Neural progenitor cell (in vitro differentiated cells): ENCODE measurements at regions not wholly inside any gene's neighbourhood (a gene's known extent, or its start where the extent isn't known, plus 50 kb on each side); places are given as distances from the start of the nearest gene placed in this dataset.

Experiments used
- DNase-seq: peaks from one replicate; pipeline ENCODE4 v3.0.0-alpha.2; 2016; ENCODE audit warnings: low spot score
- H2AFZ ChIP-seq: fragments of 200-600 bp; sonication (generic); replicated peaks from 2 replicates; pipeline ENCODE4 v1.6.1; 2016; ENCODE audit warnings: antibody characterized with exemption
- H3F3A ChIP-seq: fragments of 200-600 bp; sonication (generic); 2 replicates; pipeline ENCODE4 v1.6.1; 2016; ENCODE audit warnings: antibody characterized with exemption, low read depth
- H3K27ac ChIP-seq: fragments of 200-600 bp; sonication (generic); 2 replicates; pipeline ENCODE4 v1.5.1; 2016; ENCODE audit warnings: mild to moderate bottlenecking
- H3K27me3 ChIP-seq: fragments of 200-600 bp; sonication (generic); 2 replicates; pipeline ENCODE4 v1.6.1; 2016; ENCODE audit warnings: mild to moderate bottlenecking, moderate library complexity
- H3K36me3 ChIP-seq: fragments of 200-600 bp; sonication (generic); 2 replicates; pipeline ENCODE4 v1.5.1; 2016
- H3K4me1 ChIP-seq: fragments of 200-600 bp; sonication (generic); 2 replicates; pipeline ENCODE4 v1.6.1; 2016; ENCODE audit warnings: mixed run types
- H3K4me2 ChIP-seq: fragments of 200-600 bp; sonication (generic); 2 replicates; pipeline ENCODE4 v1.6.1; 2016
- H3K4me3 ChIP-seq: fragments of 200-600 bp; sonication (generic); 2 replicates; pipeline ENCODE4 v1.5.1; 2016
- H3K79me2 ChIP-seq: fragments of 200-600 bp; sonication (generic); 2 replicates; pipeline ENCODE4 v1.6.1; 2016; ENCODE audit warnings: low read depth
- H3K9ac ChIP-seq: fragments of 200-600 bp; sonication (generic); 2 replicates; pipeline ENCODE4 v1.6.1; 2016
- H3K9me3 ChIP-seq: fragments of 200-600 bp; sonication (generic); 2 replicates; pipeline ENCODE4 v1.5.1; 2016; ENCODE audit warnings: low read depth
- H4K20me1 ChIP-seq: fragments of 200-600 bp; sonication (generic); 2 replicates; pipeline ENCODE4 v1.6.1; 2016; ENCODE audit warnings: low read depth
- H3K27ac Mint-ChIP-seq: 3 replicates; pipeline ENCODE4 v1.8.0; 2021; ENCODE audit warnings: mixed read lengths
- H3K27me3 Mint-ChIP-seq: 2 replicates; pipeline ENCODE4 v1.8.0; 2022; ENCODE audit warnings: low read depth, mild to moderate bottlenecking, inconsistent platforms, moderate library complexity, mixed read lengths; ENCODE audit not compliant: insufficient read depth
- H3K36me3 Mint-ChIP-seq: 3 replicates; pipeline ENCODE4 v1.8.0; 2021; ENCODE audit warnings: mixed read lengths
- H3K4me1 Mint-ChIP-seq: 3 replicates; pipeline ENCODE4 v1.8.0; 2021; ENCODE audit warnings: mixed read lengths
- H3K4me3 Mint-ChIP-seq: 3 replicates; pipeline ENCODE4 v1.8.0; 2021; ENCODE audit warnings: mild to moderate bottlenecking, moderate library complexity, mixed read lengths
- H3K9me3 Mint-ChIP-seq: 3 replicates; pipeline ENCODE4 v1.8.0; 2020; ENCODE audit warnings: mixed read lengths
- EZH2 ChIP-seq: fragments of 200-600 bp; sonication (generic); IDR thresholded peaks from 2 replicates; pipeline ENCODE4 v1.6.1; 2017; ENCODE audit warnings: antibody characterized with exemption, mild to moderate bottlenecking, moderate library complexity
- EZH2phosphoT487 ChIP-seq: fragments of 200-600 bp; sonication (generic); IDR thresholded peaks from 2 replicates; pipeline ENCODE4 v1.6.1; 2017; ENCODE audit warnings: antibody characterized with exemption
- TF ChIP-seq, protein P1 (sequence below): fragments of 200-600 bp; sonication (generic); IDR thresholded peaks from 2 replicates; pipeline ENCODE4 v1.5.1; 2017; ENCODE audit warnings: antibody characterized with exemption, mild to moderate bottlenecking

DNA sequence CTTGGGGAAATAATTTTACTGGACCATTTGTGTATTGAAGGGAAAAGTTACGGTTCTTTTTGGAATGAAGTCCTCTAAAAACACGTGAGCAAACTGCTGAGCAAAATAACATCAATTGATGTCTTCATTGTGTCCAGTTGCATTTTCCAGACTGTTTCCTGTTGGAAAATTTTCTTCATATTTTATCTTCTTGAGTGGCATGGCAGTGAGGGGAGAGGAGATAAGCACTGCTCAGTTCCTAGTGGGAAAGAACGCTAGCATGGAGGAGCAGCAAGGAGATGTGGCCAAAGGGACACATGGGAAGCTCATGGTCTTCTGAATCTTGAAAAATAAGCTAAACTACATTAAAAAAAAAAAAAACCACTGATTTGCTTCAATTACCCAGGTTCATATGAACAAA lies 776.0 kb downstream of the TFAP2A start:
- Histone ChIP-seq H4K20me1 (no peaks in the 10 kb centered on the region), H3K4me1 (no peaks in the 10 kb centered on the region)
- no peaks in the 10 kb centered on the region for H3K9me3 Mint-ChIP-seq

DNA sequence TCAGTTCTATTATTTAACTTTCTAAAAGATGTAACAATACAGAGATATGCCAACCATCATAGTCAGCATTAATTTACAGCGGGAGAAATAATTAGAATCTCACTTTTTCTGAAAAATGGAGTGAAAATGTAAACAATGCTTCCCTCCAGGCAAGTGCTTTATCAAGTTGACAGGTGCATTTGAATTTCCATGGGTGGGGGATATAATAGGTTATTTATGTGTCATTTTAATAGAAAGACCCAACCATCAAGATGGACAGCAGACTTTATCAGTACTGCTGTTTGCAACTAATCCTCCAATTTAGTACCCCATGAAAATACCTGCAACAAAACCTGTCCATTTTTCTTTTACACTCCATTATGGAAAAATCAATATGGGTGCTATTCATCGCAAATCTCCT lies 780.1 kb downstream of the TFAP2A start:
- no peaks in the 10 kb centered on the region for H3K36me3 Mint-ChIP-seq
- peaks cover 2% of the 10 kb centered on the region for H3K27me3 Mint-ChIP-seq
- DNase-seq = no peak
- no peak for TF ChIP-seq EZH2phosphoT487
- TF ChIP-seq, protein P1, sequence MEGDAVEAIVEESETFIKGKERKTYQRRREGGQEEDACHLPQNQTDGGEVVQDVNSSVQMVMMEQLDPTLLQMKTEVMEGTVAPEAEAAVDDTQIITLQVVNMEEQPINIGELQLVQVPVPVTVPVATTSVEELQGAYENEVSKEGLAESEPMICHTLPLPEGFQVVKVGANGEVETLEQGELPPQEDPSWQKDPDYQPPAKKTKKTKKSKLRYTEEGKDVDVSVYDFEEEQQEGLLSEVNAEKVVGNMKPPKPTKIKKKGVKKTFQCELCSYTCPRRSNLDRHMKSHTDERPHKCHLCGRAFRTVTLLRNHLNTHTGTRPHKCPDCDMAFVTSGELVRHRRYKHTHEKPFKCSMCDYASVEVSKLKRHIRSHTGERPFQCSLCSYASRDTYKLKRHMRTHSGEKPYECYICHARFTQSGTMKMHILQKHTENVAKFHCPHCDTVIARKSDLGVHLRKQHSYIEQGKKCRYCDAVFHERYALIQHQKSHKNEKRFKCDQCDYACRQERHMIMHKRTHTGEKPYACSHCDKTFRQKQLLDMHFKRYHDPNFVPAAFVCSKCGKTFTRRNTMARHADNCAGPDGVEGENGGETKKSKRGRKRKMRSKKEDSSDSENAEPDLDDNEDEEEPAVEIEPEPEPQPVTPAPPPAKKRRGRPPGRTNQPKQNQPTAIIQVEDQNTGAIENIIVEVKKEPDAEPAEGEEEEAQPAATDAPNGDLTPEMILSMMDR = no peak
- TF ChIP-seq EZH2 = no peak
- Histone ChIP-seq H4K20me1 (no peaks in the 10 kb centered on the region), H3K79me2 (no peaks in the 10 kb centered on the region), H3K4me3 (no peak overlapping the region), H3K9me3 (no peaks in the 10 kb centered on the region), H3K27me3 (no peaks in the 10 kb centered on the region), H2AFZ (no peak overlapping the region), H3F3A (no peaks in the 10 kb centered on the region), H3K4me2 (no peak overlapping the region), H3K9ac (no peak overlapping the region), H3K4me1 (no peaks in the 10 kb centered on the region), H3K36me3 (peaks cover 6% of the 10 kb centered on the region), H3K27ac (no peak overlapping the region)
- H3K9me3 Mint-ChIP-seq = peaks cover 8% of the 10 kb centered on the region
- no peak overlapping the region for H3K4me3 Mint-ChIP-seq
- H3K27ac Mint-ChIP-seq = no peak overlapping the region
- H3K4me1 Mint-ChIP-seq = no peaks in the 10 kb centered on the region

More for the DNA sequence above, 776.0 kb downstream of the TFAP2A start:
- H3K4me3 Mint-ChIP-seq = no peak overlapping the region
- no peaks in the 10 kb centered on the region for H3K4me1 Mint-ChIP-seq
- Histone ChIP-seq H3K27me3 (no peaks in the 10 kb centered on the region), H3K9ac (no peak overlapping the region), H3K4me3 (no peak overlapping the region), H3K36me3 (no peaks in the 10 kb centered on the region), H3K79me2 (no peaks in the 10 kb centered on the region), H3K4me2 (no peak overlapping the region), H3K9me3 (no peaks in the 10 kb centered on the region), H3K27ac (no peak overlapping the region), H3F3A (no peaks in the 10 kb centered on the region), H2AFZ (no peak overlapping the region)
- H3K36me3 Mint-ChIP-seq = no peaks in the 10 kb centered on the region
- DNase-seq = no peak
- H3K27ac Mint-ChIP-seq = no peak overlapping the region
- TF ChIP-seq EZH2phosphoT487 (no peak), EZH2 (no peak)
- TF ChIP-seq, protein P1 = no peak
- no peaks in the 10 kb centered on the region for H3K27me3 Mint-ChIP-seq

DNA sequence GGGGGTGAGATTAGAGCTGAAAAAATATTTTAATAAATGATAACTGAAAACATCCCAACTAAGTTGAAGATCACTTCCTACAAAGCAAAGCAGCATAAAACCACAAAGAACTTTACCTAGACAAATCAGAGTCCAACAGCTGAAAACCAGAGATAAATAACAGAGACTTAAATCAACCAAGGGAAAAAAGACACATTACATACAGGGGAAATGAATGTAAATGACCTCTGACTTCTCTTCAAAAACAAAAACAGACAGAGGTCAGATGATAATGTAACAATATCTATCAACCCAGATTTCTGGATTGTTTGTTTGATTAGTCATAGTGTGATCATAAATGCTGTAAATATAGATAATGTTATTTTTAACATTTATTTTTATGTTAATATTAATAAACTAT lies 782.8 kb downstream of the TFAP2A start:
- Histone ChIP-seq H3K79me2 (no peaks in the 10 kb centered on the region), H3K27me3 (no peaks in the 10 kb centered on the region), H3K27ac (no peak overlapping the region), H3K9ac (no peak overlapping the region), H3F3A (no peaks in the 10 kb centered on the region), H3K4me2 (no peak overlapping the region), H3K4me1 (no peaks in the 10 kb centered on the region), H3K9me3 (no peaks in the 10 kb centered on the region), H3K4me3 (no peak overlapping the region), H2AFZ (no peak overlapping the region), H4K20me1 (no peaks in the 10 kb centered on the region), H3K36me3 (peaks cover 6% of the 10 kb centered on the region)
- no peak for TF ChIP-seq EZH2
- TF ChIP-seq EZH2phosphoT487 = no peak
- TF ChIP-seq, protein P1 = no peak
- no peak for DNase-seq
- Mint-ChIP-seq H3K27me3 (peaks cover 2% of the 10 kb centered on the region), H3K4me3 (no peak overlapping the region), H3K4me1 (no peaks in the 10 kb centered on the region), H3K27ac (no peak overlapping the region), H3K9me3 (peaks cover 12% of the 10 kb centered on the region), H3K36me3 (no peaks in the 10 kb centered on the region)

DNA sequence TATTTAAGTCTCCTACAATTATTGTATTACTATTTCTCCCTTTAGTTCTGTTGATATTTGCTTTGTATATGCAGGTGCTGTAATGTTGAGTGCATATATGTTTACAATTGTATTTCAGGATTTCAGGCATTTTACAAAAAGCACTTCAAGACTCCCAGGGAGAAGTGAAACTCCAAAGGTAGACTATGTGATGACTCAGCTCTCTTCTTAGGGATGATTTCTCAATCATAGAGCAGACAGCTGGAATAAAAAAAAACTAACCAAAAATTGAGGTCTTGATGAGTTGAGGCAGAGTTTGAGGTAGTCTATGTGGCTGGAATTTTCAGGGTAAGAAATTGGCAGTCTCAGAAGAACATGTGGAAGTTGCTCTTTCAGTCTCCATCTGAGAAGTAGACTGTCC lies 786.1 kb downstream of the TFAP2A start:
- Histone ChIP-seq H3K27ac (no peak overlapping the region), H2AFZ (no peak overlapping the region), H3K9ac (no peak overlapping the region), H3K9me3 (peaks cover 9% of the 10 kb centered on the region), H4K20me1 (no peaks in the 10 kb centered on the region), H3F3A (no peaks in the 10 kb centered on the region), H3K79me2 (no peaks in the 10 kb centered on the region), H3K4me3 (no peak overlapping the region), H3K4me1 (no peaks in the 10 kb centered on the region), H3K36me3 (peaks cover 6% of the 10 kb centered on the region), H3K4me2 (no peak overlapping the region), H3K27me3 (no peaks in the 10 kb centered on the region)
- no peak for TF ChIP-seq EZH2
- TF ChIP-seq, protein P1 = no peak
- no peak for TF ChIP-seq EZH2phosphoT487
- Mint-ChIP-seq H3K36me3 (no peaks in the 10 kb centered on the region), H3K27ac (no peak overlapping the region), H3K4me1 (no peaks in the 10 kb centered on the region), H3K27me3 (peaks cover 2% of the 10 kb centered on the region), H3K4me3 (no peak overlapping the region), H3K9me3 (peaks cover 12% of the 10 kb centered on the region)
- DNase-seq = no peak
